Activated naive CD8-positive, alpha-beta T cell treated with anti-CD3 and anti-CD28 coated beads for 36 hours (primary cell): ENCODE measurements at regions not wholly inside any gene's neighbourhood (a gene's known extent, or its start where the extent isn't known, plus 50 kb on each side); places are given as distances from the start of the nearest gene placed in this dataset.
"Not testable (repeated sequence)": the region's sequence is repeated elsewhere in the genome, so short reads cannot be mapped to it uniquely, and the experiment has no call there.

Experiments used
- DNase-seq: peaks from one replicate; pipeline ENCODE4 v3.0.0; 2021
- H3K27ac Mint-ChIP-seq: one replicate; pipeline ENCODE4 v1.8.0; 2022; ENCODE audit warnings: mild to moderate bottlenecking, moderate library complexity, mixed read lengths
- H3K27me3 Mint-ChIP-seq: one replicate; pipeline ENCODE4 v1.8.0; 2022; ENCODE audit warnings: mild to moderate bottlenecking, mixed read lengths
- H3K36me3 Mint-ChIP-seq: one replicate; pipeline ENCODE4 v1.8.0; 2021; ENCODE audit warnings: mild to moderate bottlenecking, mixed read lengths
- H3K4me1 Mint-ChIP-seq: one replicate; pipeline ENCODE4 v1.8.0; 2021; ENCODE audit warnings: mixed read lengths
- H3K4me3 Mint-ChIP-seq: one replicate; pipeline ENCODE4 v1.8.0; 2022; ENCODE audit warnings: mild to moderate bottlenecking, moderate library complexity, mixed read lengths
- H3K9me3 Mint-ChIP-seq: one replicate; pipeline ENCODE4 v1.8.0; 2022; ENCODE audit warnings: mixed read lengths

DNA sequence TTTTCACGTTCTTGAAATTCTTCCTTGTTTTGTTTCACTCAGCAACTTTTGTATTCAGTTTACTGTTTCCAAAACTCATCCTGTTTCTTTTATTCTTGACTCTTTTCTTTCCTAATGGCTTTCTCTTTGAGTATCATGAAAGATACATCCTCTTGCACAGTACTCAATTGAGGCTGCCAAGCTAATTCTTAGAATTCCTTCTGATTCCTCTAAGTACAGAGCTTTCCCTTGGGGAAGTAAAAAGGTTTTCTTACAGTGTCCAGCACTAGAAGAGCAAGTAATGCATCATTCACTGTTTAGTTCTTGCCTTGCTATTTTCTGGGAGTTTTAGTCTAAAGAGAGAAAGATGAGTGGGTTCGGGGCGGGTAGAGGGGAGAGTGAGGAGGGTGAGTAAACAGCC lies 154.1 kb downstream of the NEDD1 start:
- Mint-ChIP-seq H3K27me3 (peaks cover 9% of the 10 kb centered on the region), H3K27ac (no peak overlapping the region), H3K9me3 (peaks cover 3% of the 10 kb centered on the region), H3K4me3 (no peak overlapping the region), H3K4me1 (no peaks in the 10 kb centered on the region), H3K36me3 (no peaks in the 10 kb centered on the region)
- no peak for DNase-seq

- no peak overlapping the region for H3K4me3 Mint-ChIP-seq
These were observed 156.4 kb downstream of the NEDD1 start for GRCh38 chr12:97063292-97063935.

DNA sequence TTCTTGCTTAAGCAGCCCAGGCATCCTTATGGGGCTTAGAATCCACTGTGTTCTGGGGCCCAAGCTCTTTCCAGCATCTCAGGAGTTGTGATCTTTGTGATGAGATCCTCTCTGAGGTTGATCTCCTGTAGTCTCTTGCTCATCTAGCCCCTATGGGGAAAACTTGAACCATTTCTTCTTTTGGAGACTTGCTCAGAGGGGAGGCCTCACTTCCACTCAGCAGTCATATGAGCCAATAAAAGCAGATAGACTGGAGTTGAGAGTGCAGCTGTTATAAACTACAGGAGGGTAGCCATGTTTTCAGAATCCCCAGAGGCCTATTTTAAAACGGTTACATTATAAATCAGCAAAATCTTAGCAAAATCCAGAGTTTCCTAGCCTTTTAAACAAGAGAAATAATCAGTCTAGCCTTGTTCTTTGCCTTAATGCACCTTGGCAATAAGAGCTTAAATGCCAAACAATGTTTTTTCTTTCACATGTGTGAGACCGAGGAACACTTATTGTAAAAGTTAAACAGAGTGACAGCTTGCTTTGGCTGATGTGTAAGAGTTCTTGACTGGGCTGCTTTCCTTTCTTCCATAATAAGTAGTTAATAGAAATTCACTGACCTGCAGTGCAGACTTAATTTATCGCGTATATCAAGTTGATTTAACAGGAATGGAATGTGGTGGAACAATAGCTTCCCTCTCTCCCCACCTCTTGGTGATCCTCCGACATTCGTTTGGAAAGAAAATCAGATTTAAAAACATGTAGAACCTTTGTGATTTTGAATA lies 168.3 kb downstream of the NEDD1 start:
- Mint-ChIP-seq H3K4me1 (no peaks in the 10 kb centered on the region), H3K4me3 (no peak overlapping the region), H3K36me3 (no peaks in the 10 kb centered on the region), H3K9me3 (no peaks in the 10 kb centered on the region), H3K27ac (no peak overlapping the region), H3K27me3 (peaks cover 7% of the 10 kb centered on the region)
- DNase-seq: no peak

More at GRCh38 chr12:97063292-97063935, 156.4 kb downstream of the NEDD1 start:
- H3K27me3 Mint-ChIP-seq: peaks cover 9% of the 10 kb centered on the region
- no peaks in the 10 kb centered on the region for H3K9me3 Mint-ChIP-seq
- no peaks in the 10 kb centered on the region for H3K4me1 Mint-ChIP-seq
- no peaks in the 10 kb centered on the region for H3K36me3 Mint-ChIP-seq
- H3K27ac Mint-ChIP-seq: no peak overlapping the region
- DNase-seq: no peak

DNA sequence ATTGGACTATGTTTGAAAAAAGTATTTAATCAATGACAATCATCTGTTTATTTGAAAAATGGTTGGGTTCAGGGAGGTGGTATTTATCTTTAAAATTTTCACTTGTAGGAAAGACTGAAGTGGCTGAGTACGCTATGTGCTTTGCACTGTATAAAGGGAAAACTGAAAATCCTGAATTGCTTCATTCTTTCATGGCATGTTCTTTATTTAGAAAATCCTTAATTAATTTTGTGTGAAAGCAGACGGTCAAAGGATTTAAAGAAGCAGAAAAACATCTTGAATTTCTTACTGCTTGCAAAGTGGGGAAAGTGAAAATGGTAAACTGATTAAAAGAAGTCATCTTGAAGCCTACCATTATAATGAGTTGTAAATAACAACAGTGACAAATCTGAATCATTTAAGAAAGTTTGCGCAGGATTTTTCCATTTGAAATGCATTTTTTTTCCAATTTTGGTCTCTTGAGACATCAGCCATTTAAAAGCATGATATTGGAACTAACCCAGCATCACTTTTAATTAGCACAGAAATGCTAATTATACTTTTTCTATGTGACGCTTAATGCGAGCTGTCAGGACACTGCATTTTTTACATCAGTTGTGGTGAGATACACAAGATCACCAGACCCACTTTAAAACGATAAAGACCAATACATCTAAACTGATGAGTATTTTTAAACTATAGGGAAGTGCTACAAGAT lies 169.0 kb downstream of the NEDD1 start:
- DNase-seq: no peak
- no peaks in the 10 kb centered on the region for H3K36me3 Mint-ChIP-seq
- no peak overlapping the region for H3K4me3 Mint-ChIP-seq
- no peak overlapping the region for H3K27ac Mint-ChIP-seq
- no peaks in the 10 kb centered on the region for H3K4me1 Mint-ChIP-seq
- H3K9me3 Mint-ChIP-seq: no peaks in the 10 kb centered on the region
- peaks cover 7% of the 10 kb centered on the region for H3K27me3 Mint-ChIP-seq

DNA sequence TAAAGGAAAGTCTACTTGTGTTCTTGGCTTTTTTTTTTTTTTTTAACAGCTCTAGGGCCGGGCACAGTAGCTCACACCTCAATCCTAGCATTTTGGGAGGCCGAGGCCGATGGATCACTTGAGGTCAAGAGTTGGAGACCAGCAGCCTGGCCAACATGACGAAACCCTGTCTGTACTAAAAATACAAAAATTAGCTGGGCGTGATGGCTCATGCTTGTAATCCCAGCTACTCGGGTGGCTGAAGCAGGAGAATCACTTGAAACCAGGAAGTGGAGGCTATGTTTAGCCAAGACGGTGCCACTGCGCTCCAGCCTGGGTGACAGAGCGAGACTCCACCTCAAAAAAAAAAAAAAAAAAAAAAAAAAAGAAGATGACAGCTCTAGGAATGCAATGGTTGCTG lies 169.9 kb downstream of the NEDD1 start:
- not testable (repeated sequence) for DNase-seq, H3K9me3 Mint-ChIP-seq, H3K27me3 Mint-ChIP-seq, H3K4me3 Mint-ChIP-seq, H3K27ac Mint-ChIP-seq, H3K36me3 Mint-ChIP-seq, H3K4me1 Mint-ChIP-seq

GRCh38 chr12:97082029-97082428 lies 175.0 kb downstream of the NEDD1 start:
- DNase-seq: no peak
- Mint-ChIP-seq H3K9me3 (no peaks in the 10 kb centered on the region), H3K4me3 (no peak overlapping the region), H3K27ac (no peak overlapping the region), H3K4me1 (no peaks in the 10 kb centered on the region), H3K36me3 (no peaks in the 10 kb centered on the region), H3K27me3 (peaks cover 7% of the 10 kb centered on the region)

- H3K4me3 Mint-ChIP-seq: no peak overlapping the region
- no peaks in the 10 kb centered on the region for H3K4me1 Mint-ChIP-seq
- H3K9me3 Mint-ChIP-seq: no peaks in the 10 kb centered on the region
These were observed 186.2 kb downstream of the NEDD1 start for GRCh38 chr12:97093187-97093683.

GRCh38 chr12:97097734-97098133 lies 190.7 kb downstream of the NEDD1 start:
- Mint-ChIP-seq H3K27me3 (peaks cover 3% of the 10 kb centered on the region), H3K36me3 (no peaks in the 10 kb centered on the region), H3K4me3 (no peak overlapping the region), H3K9me3 (peaks cover 10% of the 10 kb centered on the region), H3K27ac (no peak overlapping the region), H3K4me1 (no peaks in the 10 kb centered on the region)
- DNase-seq: no peak

More at GRCh38 chr12:97093187-97093683, 186.2 kb downstream of the NEDD1 start:
- Mint-ChIP-seq H3K27me3 (peaks cover 15% of the 10 kb centered on the region), H3K36me3 (no peaks in the 10 kb centered on the region), H3K27ac (no peak overlapping the region)
- no peak for DNase-seq

GRCh38 chr12:97109441-97109840 lies 202.4 kb downstream of the NEDD1 start:
- no peak overlapping the region for H3K4me3 Mint-ChIP-seq
- DNase-seq: no peak
- H3K4me1 Mint-ChIP-seq: no peaks in the 10 kb centered on the region
- no peak overlapping the region for H3K27ac Mint-ChIP-seq
- peaks cover 6% of the 10 kb centered on the region for H3K9me3 Mint-ChIP-seq
- no peaks in the 10 kb centered on the region for H3K36me3 Mint-ChIP-seq
- peaks cover 15% of the 10 kb centered on the region for H3K27me3 Mint-ChIP-seq

GRCh38 chr12:97112136-97112535 lies 205.1 kb downstream of the NEDD1 start:
- peaks cover 5% of the 10 kb centered on the region for H3K9me3 Mint-ChIP-seq
- no peak overlapping the region for H3K27ac Mint-ChIP-seq
- no peaks in the 10 kb centered on the region for H3K36me3 Mint-ChIP-seq
- peaks cover 9% of the 10 kb centered on the region for H3K27me3 Mint-ChIP-seq
- no peak for DNase-seq
- no peaks in the 10 kb centered on the region for H3K4me1 Mint-ChIP-seq
- H3K4me3 Mint-ChIP-seq: no peak overlapping the region

GRCh38 chr12:97118796-97119375 lies 211.8 kb downstream of the NEDD1 start:
- no peak for DNase-seq
- Mint-ChIP-seq H3K4me1 (no peaks in the 10 kb centered on the region), H3K27ac (no peak overlapping the region), H3K36me3 (no peaks in the 10 kb centered on the region), H3K4me3 (no peak overlapping the region), H3K27me3 (no peaks in the 10 kb centered on the region), H3K9me3 (peaks cover 3% of the 10 kb centered on the region)

- DNase-seq: no peak
- no peak overlapping the region for H3K27ac Mint-ChIP-seq
- no peaks in the 10 kb centered on the region for H3K36me3 Mint-ChIP-seq
- H3K4me1 Mint-ChIP-seq: no peaks in the 10 kb centered on the region
- H3K27me3 Mint-ChIP-seq: no peaks in the 10 kb centered on the region
- H3K4me3 Mint-ChIP-seq: no peak overlapping the region
- H3K9me3 Mint-ChIP-seq: no peaks in the 10 kb centered on the region
These were observed 220.0 kb downstream of the NEDD1 start for GRCh38 chr12:97127061-97127460.

DNA sequence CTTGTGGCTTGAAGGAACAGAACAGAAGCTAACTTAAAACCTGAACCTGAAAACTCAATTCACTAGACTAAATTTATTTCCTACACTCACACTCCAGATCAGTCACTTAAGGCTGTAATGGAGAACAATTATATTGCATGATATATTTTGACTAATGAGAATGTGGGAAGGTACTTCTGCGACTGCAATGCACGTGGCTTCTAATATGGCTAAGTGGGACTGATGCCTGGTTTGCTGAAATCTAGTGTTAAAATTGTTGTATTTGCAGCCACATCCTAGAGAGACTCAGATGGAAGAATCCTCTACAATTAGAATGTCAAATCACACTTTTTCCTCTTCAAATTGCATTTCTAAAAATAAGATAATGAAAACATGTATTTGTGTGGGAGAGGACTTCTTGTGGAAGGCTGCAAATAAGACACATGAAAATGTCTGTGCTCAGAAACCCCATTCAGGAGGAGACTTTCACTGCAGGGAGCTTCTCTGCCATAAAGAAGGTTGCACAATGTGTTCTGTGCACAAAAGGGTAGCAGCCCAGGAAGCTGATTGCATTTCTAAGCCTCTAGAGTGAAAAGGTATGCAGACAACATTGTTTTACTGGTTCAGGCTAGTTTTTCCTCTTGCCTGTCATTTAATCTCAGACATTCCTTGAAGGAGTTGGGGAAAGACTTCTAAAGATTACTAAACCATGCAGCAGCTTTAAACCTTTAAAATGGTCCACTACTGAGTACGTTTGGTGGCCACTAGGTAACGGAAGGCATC lies 224.3 kb downstream of the NEDD1 start:
- no peaks in the 10 kb centered on the region for H3K36me3 Mint-ChIP-seq
- H3K9me3 Mint-ChIP-seq: peaks cover 1% of the 10 kb centered on the region

DNA sequence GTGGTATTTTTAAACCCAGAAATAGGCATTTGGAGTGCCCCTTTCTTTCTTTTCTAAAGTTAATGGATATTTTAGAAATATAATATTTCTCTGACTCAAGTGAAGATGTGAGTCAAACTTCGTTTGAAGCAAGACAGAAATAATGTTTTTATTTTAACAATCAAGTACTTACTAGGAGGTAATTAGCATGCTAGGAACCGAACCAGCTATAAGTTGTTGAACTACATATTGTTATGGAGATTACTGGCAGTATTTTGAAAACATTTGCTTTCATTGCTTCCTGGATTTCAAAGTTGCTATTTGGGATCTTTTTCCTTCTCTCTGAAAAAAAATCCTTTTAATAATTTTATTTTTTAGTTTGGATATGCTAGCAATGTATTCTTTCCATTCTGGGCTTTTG lies 225.2 kb downstream of the NEDD1 start:
- H3K36me3 Mint-ChIP-seq: no peaks in the 10 kb centered on the region
- no peak overlapping the region for H3K4me3 Mint-ChIP-seq
- H3K9me3 Mint-ChIP-seq: peaks cover 1% of the 10 kb centered on the region
- H3K27me3 Mint-ChIP-seq: peaks cover 3% of the 10 kb centered on the region
- H3K4me1 Mint-ChIP-seq: no peaks in the 10 kb centered on the region
- DNase-seq: no peak
- H3K27ac Mint-ChIP-seq: no peak overlapping the region

More for the DNA sequence above, 224.3 kb downstream of the NEDD1 start:
- Mint-ChIP-seq H3K27ac (no peak overlapping the region), H3K4me3 (no peak overlapping the region), H3K4me1 (no peaks in the 10 kb centered on the region), H3K27me3 (peaks cover 3% of the 10 kb centered on the region)
- DNase-seq: no peak
